Activated CD8-positive, alpha-beta memory T cell treated with anti-CD3 and anti-CD28 coated beads, Interleukin-2, amount 10 ng/mL, durations not matched to agents 7 days and 5 days (primary cell): ENCODE measurements at regions not wholly inside any gene's neighbourhood (a gene's known extent, or its start where the extent isn't known, plus 50 kb on each side); places are given as distances from the start of the nearest gene placed in this dataset.

Experiments
- ATAC-seq: fragments of 150-1000 bp; cut with Tn5 transposase; one replicate; pipeline ENCODE4 v1.10.0; 2021; ENCODE audit warnings: moderate library complexity
- CTCF ChIA-PET: fragments of 350-600 bp; sonication (Branson Sonifier 250); formaldehyde crosslinking; loops from one replicate; lab custom pipeline; 2021; ENCODE audit warnings: antibody characterized with exemption; lab: Charles Lee
- DNase-seq: peaks from one replicate; pipeline ENCODE4 v3.0.0-alpha.2; 2020
- H3K27ac Mint-ChIP-seq: one replicate; pipeline ENCODE4 v1.8.0; 2021; ENCODE audit warnings: mild to moderate bottlenecking, mixed read lengths
- H3K27me3 Mint-ChIP-seq: one replicate; pipeline ENCODE4 v1.8.0; 2021; ENCODE audit warnings: mixed read lengths
- H3K36me3 Mint-ChIP-seq: one replicate; pipeline ENCODE4 v1.8.0; 2021; ENCODE audit warnings: mild to moderate bottlenecking, mixed read lengths
- H3K4me1 Mint-ChIP-seq: one replicate; pipeline ENCODE4 v1.8.0; 2021; ENCODE audit warnings: mixed read lengths
- H3K4me3 Mint-ChIP-seq: one replicate; pipeline ENCODE4 v1.8.0; 2021; ENCODE audit warnings: mild to moderate bottlenecking, moderate library complexity, mixed read lengths
- H3K9me3 Mint-ChIP-seq: one replicate; pipeline ENCODE4 v1.8.0; 2022; ENCODE audit warnings: low read depth, mixed read lengths

DNA sequence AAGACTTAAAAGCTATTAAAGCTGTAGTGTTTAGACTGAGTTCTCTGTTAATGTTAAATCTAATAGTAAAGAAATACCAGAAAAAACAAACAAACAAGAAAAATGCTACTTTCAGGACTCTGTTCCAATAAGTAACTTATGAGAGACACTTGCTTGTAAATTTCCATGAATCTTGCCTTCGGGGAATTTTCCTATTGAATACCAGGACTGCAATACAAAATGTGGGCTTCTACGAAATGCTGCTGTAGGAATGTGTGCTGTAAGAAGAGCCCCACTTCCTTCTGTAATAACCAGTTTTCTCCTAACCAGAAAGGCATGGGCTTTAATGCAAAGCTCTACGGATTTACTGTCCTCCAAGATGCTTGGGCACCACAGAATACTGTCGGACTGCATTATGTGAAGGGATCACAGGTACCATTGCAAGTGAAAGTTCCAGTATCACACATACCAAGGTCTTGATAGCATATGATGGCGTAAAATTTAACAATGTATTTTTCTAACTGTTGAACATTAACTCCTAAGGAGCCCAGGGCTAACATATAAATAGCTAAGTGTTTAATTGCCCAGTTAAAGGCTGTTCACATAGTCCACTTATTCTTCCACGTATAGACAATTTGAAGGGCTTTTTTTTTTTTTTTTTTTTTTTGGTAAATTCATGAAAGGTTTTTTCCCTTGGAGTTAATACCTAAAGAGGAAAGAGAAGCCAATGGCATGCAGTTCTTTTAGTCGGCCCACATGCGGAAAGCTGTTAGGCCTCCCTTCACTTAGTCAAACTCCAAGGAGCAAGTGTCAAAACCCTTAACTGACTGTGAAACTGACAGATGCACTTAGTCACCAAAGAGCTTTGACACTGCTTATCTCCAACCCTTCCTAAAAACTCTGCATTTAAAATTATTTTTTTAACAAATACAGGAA lies 564.0 kb upstream of the POU3F3 start:
- Mint-ChIP-seq H3K9me3 (peaks cover 8% of the 10 kb centered on the region), H3K4me1 (no peaks in the 10 kb centered on the region), H3K36me3 (no peaks in the 10 kb centered on the region), H3K27ac (no peak overlapping the region), H3K4me3 (no peak overlapping the region), H3K27me3 (no peaks in the 10 kb centered on the region)
- CTCF ChIA-PET = no interaction called here
- ATAC-seq (no peak), DNase-seq (no peak)

GRCh38 chr2:104290566-104290891 lies 563.4 kb upstream of the POU3F3 start:
- no peaks in the 10 kb centered on the region for H3K27me3 Mint-ChIP-seq
- CTCF ChIA-PET = no interaction called here
- no peaks in the 10 kb centered on the region for H3K4me1 Mint-ChIP-seq
- ATAC-seq (no peak), DNase-seq (no peak)
- H3K27ac Mint-ChIP-seq = no peak overlapping the region
- H3K4me3 Mint-ChIP-seq = no peak overlapping the region
- H3K36me3 Mint-ChIP-seq = no peaks in the 10 kb centered on the region
- H3K9me3 Mint-ChIP-seq = peaks cover 8% of the 10 kb centered on the region

DNA sequence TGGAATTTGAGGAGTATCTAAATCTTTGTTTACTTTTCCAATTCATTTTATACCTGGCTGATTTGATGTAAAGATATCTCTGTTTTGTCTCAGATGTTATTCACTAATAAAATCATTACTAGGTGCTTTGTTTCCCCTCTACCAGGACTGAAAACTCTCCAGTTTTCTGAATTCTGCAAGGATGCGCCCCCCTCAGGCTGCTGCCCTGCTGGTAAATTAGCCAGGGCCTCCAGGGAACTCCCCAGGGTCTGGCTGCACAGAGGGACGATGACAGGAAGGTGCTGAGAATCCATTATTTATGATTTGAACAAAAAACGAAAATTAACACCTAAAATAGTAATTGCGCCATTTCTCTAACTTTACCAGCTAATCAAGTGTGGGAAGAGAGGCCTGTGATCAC lies 541.2 kb upstream of the POU3F3 start:
- DNase-seq (no peak), ATAC-seq (no peak)
- H3K4me3 Mint-ChIP-seq = no peak overlapping the region
- no peaks in the 10 kb centered on the region for H3K27me3 Mint-ChIP-seq
- H3K4me1 Mint-ChIP-seq = no peaks in the 10 kb centered on the region
- CTCF ChIA-PET = no interaction called here
- H3K27ac Mint-ChIP-seq = no peak overlapping the region
- H3K9me3 Mint-ChIP-seq = peaks cover 7% of the 10 kb centered on the region
- H3K36me3 Mint-ChIP-seq = no peaks in the 10 kb centered on the region

- no peaks in the 10 kb centered on the region for H3K36me3 Mint-ChIP-seq
- peaks cover 4% of the 10 kb centered on the region for H3K9me3 Mint-ChIP-seq
- H3K27me3 Mint-ChIP-seq = peaks cover 4% of the 10 kb centered on the region
- CTCF ChIA-PET = no interaction called here
- H3K4me1 Mint-ChIP-seq = no peaks in the 10 kb centered on the region
- no peak overlapping the region for H3K27ac Mint-ChIP-seq
- DNase-seq (no peak), ATAC-seq (no peak)
- no peak overlapping the region for H3K4me3 Mint-ChIP-seq
Observed at GRCh38 chr2:104318001-104318665, 535.8 kb upstream of the POU3F3 start.

DNA sequence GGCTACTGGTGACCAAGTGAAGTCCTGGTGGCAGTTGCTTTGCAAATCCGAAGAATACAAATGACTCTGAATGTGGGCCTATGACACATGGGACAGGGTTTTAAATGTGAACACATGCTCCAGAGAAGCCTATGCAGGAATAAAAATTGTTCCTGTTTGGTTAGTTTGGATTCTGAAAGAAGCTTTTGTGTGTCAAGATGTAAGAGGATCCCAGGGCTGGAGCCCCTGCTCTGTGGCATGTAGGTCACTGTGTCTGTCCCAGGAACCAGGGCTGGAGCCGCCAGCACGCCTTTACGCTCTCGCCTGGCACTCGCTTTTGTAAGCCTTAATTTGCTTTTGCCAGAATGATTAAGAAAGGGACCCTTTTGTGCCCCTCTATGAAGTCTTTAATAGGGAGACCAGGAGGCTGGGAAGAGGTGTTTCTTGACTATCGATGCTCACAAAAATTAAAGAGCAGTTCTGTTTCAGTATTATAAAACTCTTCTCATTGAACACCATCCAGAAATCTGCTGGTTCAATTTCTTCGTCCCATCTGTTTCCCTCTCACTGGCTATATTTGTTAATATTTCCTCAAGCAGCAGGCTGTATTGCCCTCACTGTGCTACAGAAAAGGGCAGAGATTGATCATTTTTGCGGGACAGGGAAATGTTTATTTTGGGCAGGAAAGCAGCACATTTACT lies 532.7 kb upstream of the POU3F3 start:
- CTCF ChIA-PET = no interaction called here
- Mint-ChIP-seq H3K4me3 (no peak overlapping the region), H3K36me3 (no peaks in the 10 kb centered on the region), H3K27ac (no peak overlapping the region), H3K27me3 (peaks cover 4% of the 10 kb centered on the region), H3K4me1 (no peaks in the 10 kb centered on the region), H3K9me3 (peaks cover 4% of the 10 kb centered on the region)
- ATAC-seq (no peak), DNase-seq (no peak)

DNA sequence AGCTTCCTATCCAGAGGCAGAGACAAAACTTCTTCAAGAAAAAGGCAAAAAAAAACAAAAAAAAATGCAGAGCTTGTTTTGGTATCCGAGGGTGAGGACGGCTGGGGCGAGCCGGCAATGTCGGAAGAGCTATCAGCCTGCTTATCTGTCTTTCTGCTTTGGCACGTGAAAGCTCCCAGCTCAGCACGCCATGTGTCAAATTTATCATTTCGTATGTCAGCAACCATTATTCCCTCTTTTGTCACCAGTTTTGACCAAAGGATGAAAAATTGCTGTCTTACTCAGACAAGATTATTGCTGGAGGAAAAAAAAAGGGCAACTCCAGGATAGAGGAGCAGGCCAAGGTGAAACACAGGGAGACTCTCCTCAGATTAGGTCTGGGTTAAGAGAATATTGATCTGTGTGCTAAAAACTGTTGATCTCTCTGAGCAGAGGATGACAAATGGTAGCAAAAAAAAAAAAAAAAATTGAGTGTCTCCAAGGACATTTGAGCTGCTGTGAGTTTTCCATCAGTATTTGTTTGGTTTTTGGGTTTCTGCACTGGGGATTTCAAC lies 532.0 kb upstream of the POU3F3 start:
- H3K4me3 Mint-ChIP-seq = no peak overlapping the region
- peaks cover 4% of the 10 kb centered on the region for H3K27me3 Mint-ChIP-seq
- DNase-seq (no peak), ATAC-seq (no peak)
- no peaks in the 10 kb centered on the region for H3K4me1 Mint-ChIP-seq
- no peak overlapping the region for H3K27ac Mint-ChIP-seq
- CTCF ChIA-PET = no interaction called here
- H3K36me3 Mint-ChIP-seq = no peaks in the 10 kb centered on the region
- H3K9me3 Mint-ChIP-seq = peaks cover 2% of the 10 kb centered on the region

- no peak for ATAC-seq
- no peak for DNase-seq
- Mint-ChIP-seq H3K9me3 (peaks cover 6% of the 10 kb centered on the region), H3K36me3 (no peaks in the 10 kb centered on the region), H3K27ac (no peak overlapping the region), H3K27me3 (no peaks in the 10 kb centered on the region), H3K4me3 (no peak overlapping the region), H3K4me1 (no peaks in the 10 kb centered on the region)
- CTCF ChIA-PET = no interaction called here
Observed at GRCh38 chr2:104332731-104333130, 521.2 kb upstream of the POU3F3 start.

DNA sequence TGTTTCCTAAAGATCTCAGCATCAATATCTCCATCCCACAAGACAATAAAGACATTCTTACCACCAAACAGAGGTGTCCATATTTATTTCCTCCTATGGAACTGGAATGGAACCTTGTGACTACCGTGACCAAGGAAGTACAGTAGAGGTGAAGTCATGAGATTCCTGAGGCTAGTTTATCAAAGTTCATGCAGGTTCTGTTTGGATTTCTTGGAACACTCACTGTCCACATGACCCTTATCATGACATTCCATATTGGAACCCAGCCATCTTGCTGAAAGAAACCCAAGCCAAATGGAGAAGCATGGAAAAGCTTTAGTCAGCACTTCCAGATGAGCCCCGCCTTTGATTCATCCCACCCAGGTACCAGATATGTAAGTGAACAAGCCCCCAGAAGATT lies 516.0 kb upstream of the POU3F3 start:
- no peak overlapping the region for H3K27ac Mint-ChIP-seq
- H3K9me3 Mint-ChIP-seq = peaks cover 11% of the 10 kb centered on the region
- no peak overlapping the region for H3K4me3 Mint-ChIP-seq
- no peak for ATAC-seq
- H3K4me1 Mint-ChIP-seq = no peaks in the 10 kb centered on the region
- H3K36me3 Mint-ChIP-seq = no peaks in the 10 kb centered on the region
- no peak for DNase-seq
- no peaks in the 10 kb centered on the region for H3K27me3 Mint-ChIP-seq
- CTCF ChIA-PET = no interaction called here

DNA sequence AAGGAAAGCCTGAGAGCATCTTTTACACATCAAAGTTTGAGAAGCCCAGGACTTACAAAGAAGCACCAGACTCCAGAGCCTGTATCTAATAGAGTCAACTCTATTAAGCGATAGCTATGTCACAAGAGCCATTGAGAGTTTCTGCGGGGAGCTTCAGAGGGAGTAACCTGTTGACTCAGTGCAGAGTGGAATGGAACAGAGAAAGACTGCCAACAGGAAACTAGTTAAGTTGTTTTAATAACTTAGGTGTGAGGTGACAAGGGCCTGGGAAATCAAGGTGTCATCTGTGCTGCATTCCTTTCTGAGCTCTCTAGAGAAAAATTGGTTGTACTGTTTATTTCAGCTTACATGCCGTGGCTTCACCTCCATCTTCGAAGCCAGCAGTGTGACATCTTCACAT lies 513.8 kb upstream of the POU3F3 start:
- Mint-ChIP-seq H3K4me1 (no peaks in the 10 kb centered on the region), H3K36me3 (no peaks in the 10 kb centered on the region), H3K27me3 (no peaks in the 10 kb centered on the region), H3K27ac (no peak overlapping the region), H3K9me3 (peaks cover 11% of the 10 kb centered on the region), H3K4me3 (no peak overlapping the region)
- CTCF ChIA-PET = no interaction called here
- no peak for DNase-seq
- ATAC-seq = no peak

GRCh38 chr2:104340879-104341828 lies 512.8 kb upstream of the POU3F3 start:
- CTCF ChIA-PET = no interaction called here
- DNase-seq (no peak), ATAC-seq (no peak)
- Mint-ChIP-seq H3K27me3 (no peaks in the 10 kb centered on the region), H3K36me3 (no peaks in the 10 kb centered on the region), H3K9me3 (peaks cover 9% of the 10 kb centered on the region), H3K4me3 (no peak overlapping the region), H3K4me1 (no peaks in the 10 kb centered on the region), H3K27ac (no peak overlapping the region)

GRCh38 chr2:104344306-104344705 lies 509.6 kb upstream of the POU3F3 start:
- peaks cover 2% of the 10 kb centered on the region for H3K9me3 Mint-ChIP-seq
- no peak overlapping the region for H3K27ac Mint-ChIP-seq
- H3K4me1 Mint-ChIP-seq = no peaks in the 10 kb centered on the region
- no peak overlapping the region for H3K4me3 Mint-ChIP-seq
- CTCF ChIA-PET = no interaction called here
- DNase-seq = no peak
- H3K27me3 Mint-ChIP-seq = no peaks in the 10 kb centered on the region
- no peak for ATAC-seq
- no peaks in the 10 kb centered on the region for H3K36me3 Mint-ChIP-seq

DNA sequence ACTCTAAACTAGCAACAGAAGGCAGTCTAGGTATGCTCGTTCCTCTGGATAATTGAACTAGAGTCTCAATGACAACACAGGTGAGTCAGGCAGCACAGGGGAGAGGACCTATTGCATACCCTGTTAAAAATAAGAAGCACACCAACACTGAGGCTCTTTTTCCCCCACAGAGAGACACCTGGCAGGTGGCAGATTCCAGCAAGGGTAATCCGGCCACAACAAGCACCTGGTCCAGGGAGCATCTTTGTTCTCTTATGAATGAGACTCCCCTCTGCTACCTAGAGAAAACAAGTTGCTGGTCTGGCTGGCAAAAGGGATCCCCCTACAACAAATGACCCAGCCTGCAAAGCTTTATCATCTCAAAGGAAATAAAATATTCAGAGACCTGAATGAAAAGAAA lies 508.9 kb upstream of the POU3F3 start:
- H3K27me3 Mint-ChIP-seq = no peaks in the 10 kb centered on the region
- no peaks in the 10 kb centered on the region for H3K9me3 Mint-ChIP-seq
- no peak overlapping the region for H3K4me3 Mint-ChIP-seq
- no peaks in the 10 kb centered on the region for H3K36me3 Mint-ChIP-seq
- CTCF ChIA-PET = no interaction called here
- H3K27ac Mint-ChIP-seq = no peak overlapping the region
- H3K4me1 Mint-ChIP-seq = no peaks in the 10 kb centered on the region
- DNase-seq = no peak
- no peak for ATAC-seq

- no peak for DNase-seq
- no peaks in the 10 kb centered on the region for H3K4me1 Mint-ChIP-seq
- no peak overlapping the region for H3K27ac Mint-ChIP-seq
- CTCF ChIA-PET = no interaction called here
- no peaks in the 10 kb centered on the region for H3K36me3 Mint-ChIP-seq
- no peak for ATAC-seq
- no peak overlapping the region for H3K4me3 Mint-ChIP-seq
- peaks cover 9% of the 10 kb centered on the region for H3K9me3 Mint-ChIP-seq
- no peaks in the 10 kb centered on the region for H3K27me3 Mint-ChIP-seq
Observed at GRCh38 chr2:104358122-104358521, 495.8 kb upstream of the POU3F3 start.
